ENCODE measurements at regions not wholly inside any gene's neighbourhood (a gene's known extent, or its start where the extent isn't known, plus 50 kb on each side); places are given as distances from the start of the nearest gene placed in this dataset.

DNA sequence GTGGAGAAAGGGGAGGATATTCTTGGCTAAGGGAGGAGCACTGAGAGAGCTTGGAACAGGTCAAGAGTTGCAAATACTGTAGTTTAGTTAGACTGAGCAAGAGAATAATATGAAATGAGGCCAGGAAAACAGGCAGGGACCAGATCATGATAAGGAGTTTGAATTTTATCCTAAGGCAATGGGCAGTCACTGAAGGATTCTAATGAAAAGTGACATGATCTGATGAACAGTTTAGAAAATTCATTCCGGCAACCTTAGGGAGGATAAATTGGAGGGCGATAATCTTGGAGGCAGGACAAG lies 276.1 kb downstream of the PLK2 start:
- TF ChIP-seq, protein P1, sequence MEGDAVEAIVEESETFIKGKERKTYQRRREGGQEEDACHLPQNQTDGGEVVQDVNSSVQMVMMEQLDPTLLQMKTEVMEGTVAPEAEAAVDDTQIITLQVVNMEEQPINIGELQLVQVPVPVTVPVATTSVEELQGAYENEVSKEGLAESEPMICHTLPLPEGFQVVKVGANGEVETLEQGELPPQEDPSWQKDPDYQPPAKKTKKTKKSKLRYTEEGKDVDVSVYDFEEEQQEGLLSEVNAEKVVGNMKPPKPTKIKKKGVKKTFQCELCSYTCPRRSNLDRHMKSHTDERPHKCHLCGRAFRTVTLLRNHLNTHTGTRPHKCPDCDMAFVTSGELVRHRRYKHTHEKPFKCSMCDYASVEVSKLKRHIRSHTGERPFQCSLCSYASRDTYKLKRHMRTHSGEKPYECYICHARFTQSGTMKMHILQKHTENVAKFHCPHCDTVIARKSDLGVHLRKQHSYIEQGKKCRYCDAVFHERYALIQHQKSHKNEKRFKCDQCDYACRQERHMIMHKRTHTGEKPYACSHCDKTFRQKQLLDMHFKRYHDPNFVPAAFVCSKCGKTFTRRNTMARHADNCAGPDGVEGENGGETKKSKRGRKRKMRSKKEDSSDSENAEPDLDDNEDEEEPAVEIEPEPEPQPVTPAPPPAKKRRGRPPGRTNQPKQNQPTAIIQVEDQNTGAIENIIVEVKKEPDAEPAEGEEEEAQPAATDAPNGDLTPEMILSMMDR (IDR thresholded peaks at IDR 0.05), result no peak
- TF ChIP-seq ZFX (IDR thresholded peaks at IDR 0.05; ENCODE audit: borderline replicate concordance), result no peak

All from 22Rv1 (cell line).